SK-N-SH (cell line): ENCODE measurements at regions not wholly inside any gene's neighbourhood (a gene's known extent, or its start where the extent isn't known, plus 50 kb on each side); places are given as distances from the start of the nearest gene placed in this dataset.

Source experiments
- CHD2 ChIP-seq: fragments of 150-350 bp; IDR thresholded peaks from 2 replicates; pipeline ENCODE4 v1.6.1; 2018; ENCODE audit warnings: low read length; ENCODE audit not compliant: partially characterized antibody
- ELF1 ChIP-seq: IDR thresholded peaks from 2 replicates; pipeline ENCODE4 v1.4.0; 2012
- EP300 ChIP-seq, 2 experiments: IDR thresholded peaks; 2 replicates each; pipeline versions ENCODE4 v1.4.0 to v1.6.1; 2012; ENCODE audit warnings: borderline replicate concordance in 1 of 2, low read depth in 1 of 2, low read length in 1 of 2
- FOXJ3 ChIP-seq: sonication (generic); formaldehyde crosslinking; IDR thresholded peaks from 2 replicates; pipeline ENCODE4 v1.5.1; 2020; ENCODE audit warnings: mild to moderate bottlenecking, missing genetic modification reagents
- GABPA ChIP-seq: IDR thresholded peaks from 2 replicates; pipeline ENCODE4 v1.4.0; 2012; ENCODE audit warnings: low read depth, mild to moderate bottlenecking
- GATA2 ChIP-seq: sonication (generic); formaldehyde crosslinking; IDR thresholded peaks from 2 replicates; pipeline ENCODE4 v1.5.0; 2020; ENCODE audit warnings: mild to moderate bottlenecking, missing genetic modification reagents
- JUND ChIP-seq: IDR thresholded peaks from 2 replicates; pipeline ENCODE4 v1.4.0; 2012
- MEF2A ChIP-seq: IDR thresholded peaks from 2 replicates; pipeline ENCODE4 v1.4.0; 2012; ENCODE audit warnings: low read depth, borderline replicate concordance
- MXI1 ChIP-seq: IDR thresholded peaks from 2 replicates; pipeline ENCODE4 v1.6.1; 2012; ENCODE audit warnings: mild to moderate bottlenecking, low read depth, low read length, improper control_type of control experiment
- NFIC ChIP-seq: IDR thresholded peaks from 2 replicates; pipeline ENCODE4 v1.4.0; 2012; ENCODE audit warnings: borderline replicate concordance
- NRF1 ChIP-seq: IDR thresholded peaks from 2 replicates; pipeline ENCODE4 v1.6.1; 2012; ENCODE audit warnings: low read depth, mild to moderate bottlenecking, low read length
- RCOR1 ChIP-seq: fragments of 150-350 bp; IDR thresholded peaks from 2 replicates; pipeline ENCODE4 v1.6.1; 2017; ENCODE audit warnings: antibody characterized with exemption, low read length
- RFX5 ChIP-seq: IDR thresholded peaks from 2 replicates; pipeline ENCODE4 v1.6.1; 2012; ENCODE audit warnings: mild to moderate bottlenecking, improper control_type of control experiment, low read length
- SIN3A ChIP-seq: IDR thresholded peaks from 2 replicates; pipeline ENCODE4 v1.6.1; 2012; ENCODE audit warnings: low read depth, mild to moderate bottlenecking, low read length, moderate library complexity, borderline replicate concordance
- TAF1 ChIP-seq: IDR thresholded peaks from 2 replicates; pipeline ENCODE4 v1.6.1; 2012; ENCODE audit warnings: low read depth, mild to moderate bottlenecking, low read length, moderate library complexity, borderline replicate concordance
- TCF12 ChIP-seq: IDR thresholded peaks from 2 replicates; pipeline ENCODE4 v1.4.0; 2012
- TEAD4 ChIP-seq: IDR thresholded peaks from 2 replicates; pipeline ENCODE4 v1.4.0; 2012; ENCODE audit warnings: mild to moderate bottlenecking, borderline replicate concordance; ENCODE audit not compliant: insufficient read depth
- YY1 ChIP-seq: IDR thresholded peaks from 2 replicates; pipeline ENCODE4 v1.4.0; 2012; ENCODE audit warnings: low read depth, mild to moderate bottlenecking
- TF ChIP-seq, protein P1 (sequence below): fragments of 200-600 bp; sonication (generic); IDR thresholded peaks from 2 replicates; pipeline ENCODE4 v1.6.1; 2017; ENCODE audit warnings: antibody characterized with exemption, mild to moderate bottlenecking, moderate library complexity
- TF ChIP-seq, protein P2 (sequence below): IDR thresholded peaks from 2 replicates; pipeline ENCODE4 v1.4.0; 2012; ENCODE audit warnings: low read depth
- TF ChIP-seq, protein P3 (sequence below): IDR thresholded peaks from 2 replicates; pipeline ENCODE4 v1.4.0; 2012; ENCODE audit warnings: low read depth, borderline replicate concordance
- TF ChIP-seq, protein P4 (sequence below): IDR thresholded peaks from 2 replicates; pipeline ENCODE4 v1.6.1; 2012; ENCODE audit warnings: mild to moderate bottlenecking, low read depth, low read length, moderate library complexity
- TF ChIP-seq, protein P5 (sequence below): fragments of 150-350 bp; IDR thresholded peaks from 2 replicates; pipeline ENCODE4 v1.6.1; 2016; ENCODE audit warnings: mild to moderate bottlenecking, low read depth, low read length

DNA sequence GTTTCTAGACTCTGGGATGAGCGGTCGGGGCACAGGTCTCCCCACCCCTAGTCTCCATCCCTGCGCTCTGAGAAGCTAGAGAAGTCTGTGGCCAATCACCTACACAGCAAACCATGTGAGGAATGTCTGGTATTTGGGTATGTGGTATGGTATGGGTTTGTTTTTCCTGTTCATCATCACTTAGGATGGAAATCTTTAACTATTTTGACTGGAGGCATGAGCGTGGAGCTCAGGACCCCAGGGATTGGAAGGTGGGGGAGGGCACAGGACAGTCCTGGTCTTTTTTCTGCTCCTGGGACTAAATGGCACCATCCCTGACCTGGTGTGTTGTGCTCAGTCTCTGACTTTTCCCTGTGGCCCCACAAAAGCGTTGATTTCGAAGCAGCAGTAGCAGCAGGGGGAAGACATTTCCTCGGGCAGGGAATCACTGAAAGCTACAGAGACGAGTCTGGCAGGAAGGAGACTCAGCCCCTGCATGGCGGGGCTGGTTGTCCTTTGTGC is 191.7 kb upstream of the TPM1 start (continued):
- TF ChIP-seq, protein P1, sequence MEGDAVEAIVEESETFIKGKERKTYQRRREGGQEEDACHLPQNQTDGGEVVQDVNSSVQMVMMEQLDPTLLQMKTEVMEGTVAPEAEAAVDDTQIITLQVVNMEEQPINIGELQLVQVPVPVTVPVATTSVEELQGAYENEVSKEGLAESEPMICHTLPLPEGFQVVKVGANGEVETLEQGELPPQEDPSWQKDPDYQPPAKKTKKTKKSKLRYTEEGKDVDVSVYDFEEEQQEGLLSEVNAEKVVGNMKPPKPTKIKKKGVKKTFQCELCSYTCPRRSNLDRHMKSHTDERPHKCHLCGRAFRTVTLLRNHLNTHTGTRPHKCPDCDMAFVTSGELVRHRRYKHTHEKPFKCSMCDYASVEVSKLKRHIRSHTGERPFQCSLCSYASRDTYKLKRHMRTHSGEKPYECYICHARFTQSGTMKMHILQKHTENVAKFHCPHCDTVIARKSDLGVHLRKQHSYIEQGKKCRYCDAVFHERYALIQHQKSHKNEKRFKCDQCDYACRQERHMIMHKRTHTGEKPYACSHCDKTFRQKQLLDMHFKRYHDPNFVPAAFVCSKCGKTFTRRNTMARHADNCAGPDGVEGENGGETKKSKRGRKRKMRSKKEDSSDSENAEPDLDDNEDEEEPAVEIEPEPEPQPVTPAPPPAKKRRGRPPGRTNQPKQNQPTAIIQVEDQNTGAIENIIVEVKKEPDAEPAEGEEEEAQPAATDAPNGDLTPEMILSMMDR: no peak
- TF ChIP-seq TEAD4 (peak; percentile 97), NRF1 (no peak), RFX5 (no peak), SIN3A (peak; percentile 69; the same call in 1 of the 2 replicates), GABPA (0 out of 2 replicates have a peak, but pooled peaks have one; percentile 8), FOXJ3 (CRISPR knock-in tag) (no peak), GATA2 (no peak), NFIC (peak; percentile 80), CHD2 (no peak), ELF1 (no peak), MEF2A (peak; percentile 18; the same call in 1 of the 2 replicates), MXI1 (no peak), YY1 (peak; percentile 59; the same call in 1 of the 2 replicates), TAF1 (peak; percentile 27; the same call in 1 of the 2 replicates), JUND (peak; percentile 78), EP300 (IDR thresholded peaks at IDR 0.05; ENCODE audit: borderline replicate concordance in 1 of 2, low read depth in 1 of 2, low read length in 1 of 2) (peak in 1 of 2 experiments; percentile 97; a peak in 2 of 4 replicates), RCOR1 (no peak), TCF12 (peak; percentile 96)
- TF ChIP-seq, protein P2, sequence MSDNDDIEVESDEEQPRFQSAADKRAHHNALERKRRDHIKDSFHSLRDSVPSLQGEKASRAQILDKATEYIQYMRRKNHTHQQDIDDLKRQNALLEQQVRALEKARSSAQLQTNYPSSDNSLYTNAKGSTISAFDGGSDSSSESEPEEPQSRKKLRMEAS: peak; percentile 83; the same call in 1 of the 2 replicates
- TF ChIP-seq, protein P3, sequence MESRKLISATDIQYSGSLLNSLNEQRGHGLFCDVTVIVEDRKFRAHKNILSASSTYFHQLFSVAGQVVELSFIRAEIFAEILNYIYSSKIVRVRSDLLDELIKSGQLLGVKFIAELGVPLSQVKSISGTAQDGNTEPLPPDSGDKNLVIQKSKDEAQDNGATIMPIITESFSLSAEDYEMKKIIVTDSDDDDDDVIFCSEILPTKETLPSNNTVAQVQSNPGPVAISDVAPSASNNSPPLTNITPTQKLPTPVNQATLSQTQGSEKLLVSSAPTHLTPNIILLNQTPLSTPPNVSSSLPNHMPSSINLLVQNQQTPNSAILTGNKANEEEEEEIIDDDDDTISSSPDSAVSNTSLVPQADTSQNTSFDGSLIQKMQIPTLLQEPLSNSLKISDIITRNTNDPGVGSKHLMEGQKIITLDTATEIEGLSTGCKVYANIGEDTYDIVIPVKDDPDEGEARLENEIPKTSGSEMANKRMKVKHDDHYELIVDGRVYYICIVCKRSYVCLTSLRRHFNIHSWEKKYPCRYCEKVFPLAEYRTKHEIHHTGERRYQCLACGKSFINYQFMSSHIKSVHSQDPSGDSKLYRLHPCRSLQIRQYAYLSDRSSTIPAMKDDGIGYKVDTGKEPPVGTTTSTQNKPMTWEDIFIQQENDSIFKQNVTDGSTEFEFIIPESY: peak; percentile 60; the same call in 1 of the 2 replicates
- TF ChIP-seq, protein P4, sequence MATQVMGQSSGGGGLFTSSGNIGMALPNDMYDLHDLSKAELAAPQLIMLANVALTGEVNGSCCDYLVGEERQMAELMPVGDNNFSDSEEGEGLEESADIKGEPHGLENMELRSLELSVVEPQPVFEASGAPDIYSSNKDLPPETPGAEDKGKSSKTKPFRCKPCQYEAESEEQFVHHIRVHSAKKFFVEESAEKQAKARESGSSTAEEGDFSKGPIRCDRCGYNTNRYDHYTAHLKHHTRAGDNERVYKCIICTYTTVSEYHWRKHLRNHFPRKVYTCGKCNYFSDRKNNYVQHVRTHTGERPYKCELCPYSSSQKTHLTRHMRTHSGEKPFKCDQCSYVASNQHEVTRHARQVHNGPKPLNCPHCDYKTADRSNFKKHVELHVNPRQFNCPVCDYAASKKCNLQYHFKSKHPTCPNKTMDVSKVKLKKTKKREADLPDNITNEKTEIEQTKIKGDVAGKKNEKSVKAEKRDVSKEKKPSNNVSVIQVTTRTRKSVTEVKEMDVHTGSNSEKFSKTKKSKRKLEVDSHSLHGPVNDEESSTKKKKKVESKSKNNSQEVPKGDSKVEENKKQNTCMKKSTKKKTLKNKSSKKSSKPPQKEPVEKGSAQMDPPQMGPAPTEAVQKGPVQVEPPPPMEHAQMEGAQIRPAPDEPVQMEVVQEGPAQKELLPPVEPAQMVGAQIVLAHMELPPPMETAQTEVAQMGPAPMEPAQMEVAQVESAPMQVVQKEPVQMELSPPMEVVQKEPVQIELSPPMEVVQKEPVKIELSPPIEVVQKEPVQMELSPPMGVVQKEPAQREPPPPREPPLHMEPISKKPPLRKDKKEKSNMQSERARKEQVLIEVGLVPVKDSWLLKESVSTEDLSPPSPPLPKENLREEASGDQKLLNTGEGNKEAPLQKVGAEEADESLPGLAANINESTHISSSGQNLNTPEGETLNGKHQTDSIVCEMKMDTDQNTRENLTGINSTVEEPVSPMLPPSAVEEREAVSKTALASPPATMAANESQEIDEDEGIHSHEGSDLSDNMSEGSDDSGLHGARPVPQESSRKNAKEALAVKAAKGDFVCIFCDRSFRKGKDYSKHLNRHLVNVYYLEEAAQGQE: 0 out of 2 replicates have a peak, but pooled peaks have one; percentile 41
- TF ChIP-seq, protein P5, sequence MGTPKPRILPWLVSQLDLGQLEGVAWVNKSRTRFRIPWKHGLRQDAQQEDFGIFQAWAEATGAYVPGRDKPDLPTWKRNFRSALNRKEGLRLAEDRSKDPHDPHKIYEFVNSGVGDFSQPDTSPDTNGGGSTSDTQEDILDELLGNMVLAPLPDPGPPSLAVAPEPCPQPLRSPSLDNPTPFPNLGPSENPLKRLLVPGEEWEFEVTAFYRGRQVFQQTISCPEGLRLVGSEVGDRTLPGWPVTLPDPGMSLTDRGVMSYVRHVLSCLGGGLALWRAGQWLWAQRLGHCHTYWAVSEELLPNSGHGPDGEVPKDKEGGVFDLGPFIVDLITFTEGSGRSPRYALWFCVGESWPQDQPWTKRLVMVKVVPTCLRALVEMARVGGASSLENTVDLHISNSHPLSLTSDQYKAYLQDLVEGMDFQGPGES: no peak
